GM12864 (cell line): ENCODE measurements at regions not wholly inside any gene's neighbourhood (a gene's known extent, or its start where the extent isn't known, plus 50 kb on each side); places are given as distances from the start of the nearest gene placed in this dataset.
A peak's percentile ranks its signal among the peaks of the same experiment; 100 is the strongest.

ENCODE experiments used
- DNase-seq: peaks from one replicate; pipeline ENCODE4 v3.0.0-alpha.2; 2011; ENCODE audit warnings: low read depth
- H3K4me3 ChIP-seq: 2 replicates; pipeline ENCODE4 v1.5.1; 2011; ENCODE audit warnings: mild to moderate bottlenecking, low read depth, low read length, control low read depth
- TF ChIP-seq, protein P1 (sequence below): IDR thresholded peaks from 2 replicates; pipeline ENCODE4 v1.5.1; 2011; ENCODE audit warnings: low read depth, mild to moderate bottlenecking, moderate library complexity, low read length, control low read depth, inconsistent platforms; ENCODE audit errors: missing control alignments

- TF ChIP-seq, protein P1, sequence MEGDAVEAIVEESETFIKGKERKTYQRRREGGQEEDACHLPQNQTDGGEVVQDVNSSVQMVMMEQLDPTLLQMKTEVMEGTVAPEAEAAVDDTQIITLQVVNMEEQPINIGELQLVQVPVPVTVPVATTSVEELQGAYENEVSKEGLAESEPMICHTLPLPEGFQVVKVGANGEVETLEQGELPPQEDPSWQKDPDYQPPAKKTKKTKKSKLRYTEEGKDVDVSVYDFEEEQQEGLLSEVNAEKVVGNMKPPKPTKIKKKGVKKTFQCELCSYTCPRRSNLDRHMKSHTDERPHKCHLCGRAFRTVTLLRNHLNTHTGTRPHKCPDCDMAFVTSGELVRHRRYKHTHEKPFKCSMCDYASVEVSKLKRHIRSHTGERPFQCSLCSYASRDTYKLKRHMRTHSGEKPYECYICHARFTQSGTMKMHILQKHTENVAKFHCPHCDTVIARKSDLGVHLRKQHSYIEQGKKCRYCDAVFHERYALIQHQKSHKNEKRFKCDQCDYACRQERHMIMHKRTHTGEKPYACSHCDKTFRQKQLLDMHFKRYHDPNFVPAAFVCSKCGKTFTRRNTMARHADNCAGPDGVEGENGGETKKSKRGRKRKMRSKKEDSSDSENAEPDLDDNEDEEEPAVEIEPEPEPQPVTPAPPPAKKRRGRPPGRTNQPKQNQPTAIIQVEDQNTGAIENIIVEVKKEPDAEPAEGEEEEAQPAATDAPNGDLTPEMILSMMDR = no peak
- H3K4me3 ChIP-seq = no peak overlapping the region
- no peak for DNase-seq
These were observed 298.6 kb downstream of the MEIS1 start for GRCh38 chr2:66733364-66733999.

- peak; percentile 1 for DNase-seq
- TF ChIP-seq, protein P1 = no peak
- no peak overlapping the region for H3K4me3 ChIP-seq
These were observed 314.0 kb downstream of the MEIS1 start for GRCh38 chr2:66748939-66749338.

- TF ChIP-seq, protein P1 = no peak
- DNase-seq = no peak
- H3K4me3 ChIP-seq = no peak overlapping the region
These were observed 314.6 kb downstream of the MEIS1 start for GRCh38 chr2:66749566-66749965.

- no peak for DNase-seq
- TF ChIP-seq, protein P1 = no peak
- no peak overlapping the region for H3K4me3 ChIP-seq
These were observed 318.3 kb downstream of the MEIS1 start for GRCh38 chr2:66753257-66753656.

- TF ChIP-seq, protein P1 = no peak
- no peak overlapping the region for H3K4me3 ChIP-seq
- DNase-seq = no peak
These were observed 318.7 kb downstream of the MEIS1 start for GRCh38 chr2:66753660-66754059.

GRCh38 chr2:66755974-66756373 lies 321.0 kb downstream of the MEIS1 start:
- H3K4me3 ChIP-seq = no peak overlapping the region
- no peak for DNase-seq
- TF ChIP-seq, protein P1 = no peak

DNA sequence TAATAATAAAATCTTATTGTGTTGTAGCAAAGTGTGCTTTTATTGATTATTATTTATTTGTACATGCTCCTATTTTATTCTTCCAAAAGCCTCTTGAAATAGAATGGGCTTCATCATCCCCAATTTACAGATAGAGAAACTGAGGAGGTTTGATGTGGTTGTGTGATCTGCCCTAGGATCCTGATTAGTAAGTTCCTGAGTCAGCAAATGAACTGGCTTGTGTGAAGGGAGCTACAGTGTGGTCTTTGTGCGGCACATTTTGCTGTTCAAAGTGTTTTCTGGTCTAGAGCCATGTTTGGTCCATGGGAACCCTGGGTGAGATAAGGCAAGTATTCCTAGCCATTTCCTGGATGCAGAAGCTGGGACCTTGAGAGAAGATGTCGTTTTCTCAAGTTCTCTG lies 326.9 kb downstream of the MEIS1 start:
- no peak for DNase-seq
- H3K4me3 ChIP-seq = no peak overlapping the region
- TF ChIP-seq, protein P1 = no peak
